HL-60 (cell line): ENCODE measurements at regions not wholly inside any gene's neighbourhood (a gene's known extent, or its start where the extent isn't known, plus 50 kb on each side); places are given as distances from the start of the nearest gene placed in this dataset.

ENCODE experiments used
- DNase-seq, 2 experiments: peaks; one replicate each; pipeline ENCODE4 v3.0.0-alpha.2; 2010 to 2020; ENCODE audit warnings: low read depth in 1 of 2, low spot score in 1 of 2
- H3K27ac ChIP-seq: fragments of 250-450 bp; sonication (Bioruptor Pico); replicated peaks from 2 replicates; pipeline ENCODE4 v1.5.1; 2020; ENCODE audit warnings: mild to moderate bottlenecking, moderate library complexity
- H3K27me3 ChIP-seq: fragments of 250-450 bp; sonication (Bioruptor Pico); 2 replicates; pipeline ENCODE4 v1.5.1; 2021; ENCODE audit warnings: mild to moderate bottlenecking, moderate library complexity; ENCODE audit not compliant: insufficient read depth, poor library complexity, severe bottlenecking
- H3K4me3 ChIP-seq: replicated peaks from 2 replicates; pipeline ENCODE4 v1.5.1; 2011; ENCODE audit warnings: mild to moderate bottlenecking, control low read depth, low read length; ENCODE audit not compliant: insufficient read depth
- GABPA ChIP-seq: IDR thresholded peaks from 2 replicates; pipeline ENCODE4 v1.6.1; 2012; ENCODE audit warnings: low read depth
- POLR2AphosphoS5 ChIP-seq: IDR thresholded peaks from 2 replicates; pipeline ENCODE4 v1.6.1; 2012; ENCODE audit warnings: low read depth
- REST ChIP-seq: IDR thresholded peaks from 2 replicates; pipeline ENCODE4 v1.6.1; 2012; ENCODE audit warnings: low read depth; ENCODE audit not compliant: insufficient replicate concordance
- SPI1 ChIP-seq: IDR thresholded peaks from 2 replicates; pipeline ENCODE4 v1.6.1; 2012; ENCODE audit warnings: low read depth, mild to moderate bottlenecking, borderline replicate concordance
- TF ChIP-seq, protein P1 (sequence below): IDR thresholded peaks from one replicate; pipeline ENCODE4 v1.5.1; 2011; ENCODE audit warnings: low read length, control low read depth, inconsistent platforms; ENCODE audit not compliant: insufficient read depth

DNA sequence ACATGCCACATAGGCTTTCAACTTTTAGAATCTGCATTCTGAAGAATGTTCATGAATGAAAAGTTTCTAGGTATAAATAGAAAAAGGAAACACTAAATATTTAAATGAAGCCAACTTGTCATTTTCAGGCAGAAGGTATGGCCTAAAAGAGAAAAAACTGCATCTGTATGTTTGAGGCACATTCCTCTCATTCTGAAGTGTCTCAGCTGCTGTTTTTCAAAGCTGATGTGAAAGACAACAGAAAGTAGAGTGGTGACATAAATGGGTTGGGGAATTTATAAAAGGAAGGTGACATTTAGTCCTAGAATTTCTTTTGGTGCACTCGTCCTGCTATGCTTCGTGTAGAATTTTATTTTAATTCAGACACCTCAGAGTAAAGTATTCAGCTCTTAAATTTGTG is 539.6 kb upstream of the SLITRK5 start:
- no peaks in the 10 kb centered on the region for H3K27me3 ChIP-seq
- TF ChIP-seq, protein P1, sequence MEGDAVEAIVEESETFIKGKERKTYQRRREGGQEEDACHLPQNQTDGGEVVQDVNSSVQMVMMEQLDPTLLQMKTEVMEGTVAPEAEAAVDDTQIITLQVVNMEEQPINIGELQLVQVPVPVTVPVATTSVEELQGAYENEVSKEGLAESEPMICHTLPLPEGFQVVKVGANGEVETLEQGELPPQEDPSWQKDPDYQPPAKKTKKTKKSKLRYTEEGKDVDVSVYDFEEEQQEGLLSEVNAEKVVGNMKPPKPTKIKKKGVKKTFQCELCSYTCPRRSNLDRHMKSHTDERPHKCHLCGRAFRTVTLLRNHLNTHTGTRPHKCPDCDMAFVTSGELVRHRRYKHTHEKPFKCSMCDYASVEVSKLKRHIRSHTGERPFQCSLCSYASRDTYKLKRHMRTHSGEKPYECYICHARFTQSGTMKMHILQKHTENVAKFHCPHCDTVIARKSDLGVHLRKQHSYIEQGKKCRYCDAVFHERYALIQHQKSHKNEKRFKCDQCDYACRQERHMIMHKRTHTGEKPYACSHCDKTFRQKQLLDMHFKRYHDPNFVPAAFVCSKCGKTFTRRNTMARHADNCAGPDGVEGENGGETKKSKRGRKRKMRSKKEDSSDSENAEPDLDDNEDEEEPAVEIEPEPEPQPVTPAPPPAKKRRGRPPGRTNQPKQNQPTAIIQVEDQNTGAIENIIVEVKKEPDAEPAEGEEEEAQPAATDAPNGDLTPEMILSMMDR: no peak
- TF ChIP-seq SPI1 (no peak), GABPA (no peak), POLR2AphosphoS5 (no peak), REST (no peak)
- DNase-seq: no peak
- no peak overlapping the region for H3K27ac ChIP-seq
- H3K4me3 ChIP-seq: no peak overlapping the region

DNA sequence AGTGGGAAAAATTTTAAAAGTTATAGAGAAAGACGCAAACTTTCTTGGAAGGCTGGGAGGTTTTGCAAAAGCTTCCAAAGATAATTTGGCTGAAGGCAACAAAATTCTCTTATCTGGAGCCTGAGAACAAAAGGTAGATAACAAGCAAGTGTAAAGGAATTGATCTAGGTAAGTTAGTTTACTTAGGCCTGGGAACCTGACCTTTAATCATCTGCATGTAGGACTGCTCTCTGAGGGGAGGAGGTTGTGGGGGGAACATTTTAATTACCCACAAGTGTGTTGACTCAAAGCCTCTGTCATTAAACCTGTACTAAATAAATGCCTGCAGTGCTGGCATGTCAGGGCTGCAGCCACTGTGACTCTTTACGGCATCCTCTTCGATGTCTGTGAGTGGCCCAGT is 532.3 kb upstream of the SLITRK5 start:
- no peak for TF ChIP-seq REST
- TF ChIP-seq, protein P1: no peak
- TF ChIP-seq POLR2AphosphoS5: no peak
- TF ChIP-seq GABPA: no peak
- no peaks in the 10 kb centered on the region for H3K27me3 ChIP-seq
- H3K4me3 ChIP-seq: no peak overlapping the region
- no peak overlapping the region for H3K27ac ChIP-seq
- DNase-seq: no peak

DNA sequence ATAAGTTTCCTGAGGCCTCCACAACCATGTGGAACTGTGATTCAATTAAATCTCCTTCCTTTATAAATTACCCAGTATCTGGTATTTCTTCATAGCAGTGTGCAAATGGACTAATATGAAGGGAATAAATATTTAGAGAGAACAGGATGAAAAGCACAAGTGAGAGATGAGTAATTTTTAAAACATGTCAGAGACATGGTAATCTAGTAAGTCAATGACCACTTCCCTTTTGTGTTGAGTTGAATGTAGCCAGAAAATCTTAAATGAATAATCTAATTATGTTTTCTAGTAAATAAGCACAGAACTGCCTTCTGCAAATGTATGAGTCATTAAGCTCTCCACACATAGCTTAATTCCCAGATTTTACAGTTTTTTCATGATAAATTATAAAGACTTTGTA is 524.1 kb upstream of the SLITRK5 start:
- TF ChIP-seq, protein P1: no peak
- TF ChIP-seq REST (no peak), GABPA (no peak), POLR2AphosphoS5 (no peak), SPI1 (no peak)
- Histone ChIP-seq H3K4me3 (no peak overlapping the region), H3K27me3 (no peaks in the 10 kb centered on the region), H3K27ac (no peak overlapping the region)
- no peak for DNase-seq
